Activated naive CD8-positive, alpha-beta T cell treated with anti-CD3 and anti-CD28 coated beads for 36 hours (primary cell): ENCODE measurements at regions not wholly inside any gene's neighbourhood (a gene's known extent, or its start where the extent isn't known, plus 50 kb on each side); places are given as distances from the start of the nearest gene placed in this dataset.

Experiments used
- DNase-seq: peaks from one replicate; pipeline ENCODE4 v3.0.0; 2021
- H3K27ac Mint-ChIP-seq: one replicate; pipeline ENCODE4 v1.8.0; 2022; ENCODE audit warnings: mild to moderate bottlenecking, moderate library complexity, mixed read lengths
- H3K27me3 Mint-ChIP-seq: one replicate; pipeline ENCODE4 v1.8.0; 2022; ENCODE audit warnings: mild to moderate bottlenecking, mixed read lengths
- H3K36me3 Mint-ChIP-seq: one replicate; pipeline ENCODE4 v1.8.0; 2021; ENCODE audit warnings: mild to moderate bottlenecking, mixed read lengths
- H3K4me1 Mint-ChIP-seq: one replicate; pipeline ENCODE4 v1.8.0; 2021; ENCODE audit warnings: mixed read lengths
- H3K4me3 Mint-ChIP-seq: one replicate; pipeline ENCODE4 v1.8.0; 2022; ENCODE audit warnings: mild to moderate bottlenecking, moderate library complexity, mixed read lengths
- H3K9me3 Mint-ChIP-seq: one replicate; pipeline ENCODE4 v1.8.0; 2022; ENCODE audit warnings: mixed read lengths

GRCh38 chr11:115767883-115768282, 263.7 kb upstream of the CADM1 start:
- Mint-ChIP-seq H3K27me3 (no peaks in the 10 kb centered on the region), H3K9me3 (no peaks in the 10 kb centered on the region), H3K4me3 (no peak overlapping the region), H3K36me3 (no peaks in the 10 kb centered on the region), H3K4me1 (no peaks in the 10 kb centered on the region), H3K27ac (no peak overlapping the region)
- DNase-seq, result no peak

- Mint-ChIP-seq H3K9me3 (no peaks in the 10 kb centered on the region), H3K4me3 (no peak overlapping the region), H3K36me3 (no peaks in the 10 kb centered on the region), H3K27me3 (peaks cover 3% of the 10 kb centered on the region), H3K27ac (no peak overlapping the region), H3K4me1 (no peaks in the 10 kb centered on the region)
- no peak for DNase-seq
These were observed 263.0 kb upstream of the CADM1 start for GRCh38 chr11:115767047-115767802.

- no peaks in the 10 kb centered on the region for H3K4me1 Mint-ChIP-seq
- H3K27ac Mint-ChIP-seq, result no peak overlapping the region
- H3K9me3 Mint-ChIP-seq, result no peaks in the 10 kb centered on the region
- no peaks in the 10 kb centered on the region for H3K36me3 Mint-ChIP-seq
- peaks cover 10% of the 10 kb centered on the region for H3K27me3 Mint-ChIP-seq
- no peak for DNase-seq
- no peak overlapping the region for H3K4me3 Mint-ChIP-seq
These were observed 262.3 kb upstream of the CADM1 start for GRCh38 chr11:115766561-115766960.

GRCh38 chr11:115765803-115766239, 261.6 kb upstream of the CADM1 start:
- Mint-ChIP-seq H3K36me3 (no peaks in the 10 kb centered on the region), H3K27me3 (peaks cover 14% of the 10 kb centered on the region), H3K27ac (no peak overlapping the region), H3K9me3 (no peaks in the 10 kb centered on the region), H3K4me3 (no peak overlapping the region), H3K4me1 (no peaks in the 10 kb centered on the region)
- DNase-seq, result no peak

- DNase-seq, result no peak
- Mint-ChIP-seq H3K9me3 (no peaks in the 10 kb centered on the region), H3K4me3 (no peak overlapping the region), H3K36me3 (no peaks in the 10 kb centered on the region), H3K27me3 (peaks cover 24% of the 10 kb centered on the region), H3K4me1 (no peaks in the 10 kb centered on the region), H3K27ac (no peak overlapping the region)
These were observed 260.0 kb upstream of the CADM1 start for GRCh38 chr11:115764176-115764575.

GRCh38 chr11:115761817-115762216, 257.6 kb upstream of the CADM1 start:
- H3K4me1 Mint-ChIP-seq, result no peaks in the 10 kb centered on the region
- H3K9me3 Mint-ChIP-seq, result no peaks in the 10 kb centered on the region
- DNase-seq, result no peak
- H3K27me3 Mint-ChIP-seq, result peaks cover 43% of the 10 kb centered on the region
- no peak overlapping the region for H3K4me3 Mint-ChIP-seq
- H3K27ac Mint-ChIP-seq, result no peak overlapping the region
- H3K36me3 Mint-ChIP-seq, result no peaks in the 10 kb centered on the region

- Mint-ChIP-seq H3K27ac (no peak overlapping the region), H3K36me3 (no peaks in the 10 kb centered on the region)
These were observed 257.1 kb upstream of the CADM1 start for GRCh38 chr11:115761348-115761747.

GRCh38 chr11:115760461-115761320, 256.5 kb upstream of the CADM1 start:
- H3K9me3 Mint-ChIP-seq, result no peaks in the 10 kb centered on the region
- no peaks in the 10 kb centered on the region for H3K36me3 Mint-ChIP-seq
- no peak for DNase-seq
- no peak overlapping the region for H3K27ac Mint-ChIP-seq
- no peaks in the 10 kb centered on the region for H3K4me1 Mint-ChIP-seq
- no peak overlapping the region for H3K4me3 Mint-ChIP-seq
- H3K27me3 Mint-ChIP-seq, result peaks cover 49% of the 10 kb centered on the region

More at GRCh38 chr11:115761348-115761747, 257.1 kb upstream of the CADM1 start:
- Mint-ChIP-seq H3K4me1 (no peaks in the 10 kb centered on the region), H3K27me3 (peaks cover 46% of the 10 kb centered on the region), H3K9me3 (no peaks in the 10 kb centered on the region), H3K4me3 (no peak overlapping the region)
- DNase-seq, result no peak

GRCh38 chr11:115759622-115760460, 255.6 kb upstream of the CADM1 start:
- no peak overlapping the region for H3K4me3 Mint-ChIP-seq
- no peak for DNase-seq
- H3K27me3 Mint-ChIP-seq, result peaks cover 49% of the 10 kb centered on the region
- no peaks in the 10 kb centered on the region for H3K9me3 Mint-ChIP-seq
- H3K27ac Mint-ChIP-seq, result no peak overlapping the region
- H3K36me3 Mint-ChIP-seq, result no peaks in the 10 kb centered on the region
- H3K4me1 Mint-ChIP-seq, result no peaks in the 10 kb centered on the region

- Mint-ChIP-seq H3K9me3 (no peaks in the 10 kb centered on the region), H3K27me3 (peaks cover 49% of the 10 kb centered on the region), H3K36me3 (no peaks in the 10 kb centered on the region), H3K4me3 (no peak overlapping the region), H3K27ac (no peak overlapping the region), H3K4me1 (no peaks in the 10 kb centered on the region)
- DNase-seq, result no peak
These were observed 253.8 kb upstream of the CADM1 start for GRCh38 chr11:115758011-115758410.

- H3K4me3 Mint-ChIP-seq, result no peak overlapping the region
- no peaks in the 10 kb centered on the region for H3K4me1 Mint-ChIP-seq
- H3K27ac Mint-ChIP-seq, result no peak overlapping the region
- no peak for DNase-seq
- H3K9me3 Mint-ChIP-seq, result no peaks in the 10 kb centered on the region
- no peaks in the 10 kb centered on the region for H3K36me3 Mint-ChIP-seq
- H3K27me3 Mint-ChIP-seq, result peaks cover 4% of the 10 kb centered on the region
These were observed 247.2 kb upstream of the CADM1 start for GRCh38 chr11:115751243-115752015.

GRCh38 chr11:115745610-115746512, 241.6 kb upstream of the CADM1 start:
- no peaks in the 10 kb centered on the region for H3K27me3 Mint-ChIP-seq
- no peak for DNase-seq
- no peak overlapping the region for H3K4me3 Mint-ChIP-seq
- no peaks in the 10 kb centered on the region for H3K9me3 Mint-ChIP-seq
- no peak overlapping the region for H3K27ac Mint-ChIP-seq
- H3K4me1 Mint-ChIP-seq, result no peaks in the 10 kb centered on the region
- no peaks in the 10 kb centered on the region for H3K36me3 Mint-ChIP-seq

GRCh38 chr11:115745066-115745465, 240.9 kb upstream of the CADM1 start:
- H3K27me3 Mint-ChIP-seq, result no peaks in the 10 kb centered on the region
- no peaks in the 10 kb centered on the region for H3K36me3 Mint-ChIP-seq
- no peak overlapping the region for H3K27ac Mint-ChIP-seq
- DNase-seq, result no peak
- H3K9me3 Mint-ChIP-seq, result no peaks in the 10 kb centered on the region
- no peaks in the 10 kb centered on the region for H3K4me1 Mint-ChIP-seq
- no peak overlapping the region for H3K4me3 Mint-ChIP-seq
